Ramos (cell line): ENCODE measurements at regions not wholly inside any gene's neighbourhood (a gene's known extent, or its start where the extent isn't known, plus 50 kb on each side); places are given as distances from the start of the nearest gene placed in this dataset.
"Not testable (repeated sequence)": the region's sequence is repeated elsewhere in the genome, so short reads cannot be mapped to it uniquely, and the experiment has no call there.

Experiments used
- in situ Hi-C: fragments of 300-500 bp; cut with MboI; formaldehyde crosslinking; loops from one replicate; pipeline ENCODE4 v1.14.3; 2022; ENCODE audit warnings: low sequenced_read_pairs; ENCODE audit not compliant: unreplicated experiment

- in situ Hi-C loops: no loop called here
Measured at GRCh38 chr12:18008642-18009041, 81.4 kb downstream of the RERGL start.

GRCh38 chr12:17999174-17999801 lies 90.7 kb downstream of the RERGL start:
- in situ Hi-C loops: no loop called here

- in situ Hi-C loops: no loop called here
Measured at GRCh38 chr12:17992002-17992656, 97.9 kb downstream of the RERGL start.

GRCh38 chr12:17982556-17982955 lies 107.4 kb downstream of the RERGL start:
- in situ Hi-C loops: no loop called here

- in situ Hi-C loops: no loop called here
Measured at GRCh38 chr12:17976202-17976601, 113.8 kb downstream of the RERGL start.

- in situ Hi-C loops: no loop called here
Measured at GRCh38 chr12:17975763-17976162, 114.2 kb downstream of the RERGL start.

- in situ Hi-C loops: no loop called here
Measured at GRCh38 chr12:17975239-17975638, 114.8 kb downstream of the RERGL start.

GRCh38 chr12:17971850-17972249 lies 118.1 kb downstream of the RERGL start:
- in situ Hi-C loops: no loop called here

GRCh38 chr12:17954788-17955187 lies 135.2 kb downstream of the RERGL start:
- in situ Hi-C loops: no loop called here

GRCh38 chr12:17950898-17951297 lies 139.1 kb downstream of the RERGL start:
- in situ Hi-C loops: no loop called here

- in situ Hi-C loops: no loop called here
Measured at GRCh38 chr12:17949558-17950141, 140.3 kb downstream of the RERGL start.

GRCh38 chr12:17928708-17929366 lies 161.2 kb downstream of the RERGL start:
- in situ Hi-C loops: no loop called here

- in situ Hi-C loops: no loop called here
Measured at GRCh38 chr12:17918013-17918412, 172.0 kb downstream of the RERGL start.

GRCh38 chr12:17884581-17884980 lies 205.4 kb downstream of the RERGL start:
- in situ Hi-C loops: no loop called here

GRCh38 chr12:17878714-17879113 lies 211.3 kb downstream of the RERGL start:
- in situ Hi-C loops: no loop called here

- in situ Hi-C loops: no loop called here
Measured at GRCh38 chr12:17875230-17875629, 214.8 kb downstream of the RERGL start.

- in situ Hi-C loops: loop anchor here (5.0 kb wide), 1 partner anchor 90 kb away; no protein-coding TSS in a partner anchor
Measured at GRCh38 chr12:17866802-17867201, 223.2 kb downstream of the RERGL start.

- in situ Hi-C loops: not testable (repeated sequence)
Measured at GRCh38 chr12:17855548-17855947, 234.4 kb downstream of the RERGL start.

GRCh38 chr12:17853054-17853453 lies 236.9 kb downstream of the RERGL start:
- in situ Hi-C loops: no loop called here

- in situ Hi-C loops: no loop called here
Measured at GRCh38 chr12:17841496-17841895, 248.5 kb downstream of the RERGL start.

GRCh38 chr12:17829813-17830212 lies 260.2 kb downstream of the RERGL start:
- in situ Hi-C loops: no loop called here
